ENCODE measurements at regions not wholly inside any gene's neighbourhood (a gene's known extent, or its start where the extent isn't known, plus 50 kb on each side); places are given as distances from the start of the nearest gene placed in this dataset.

GRCh38 chr3:6654670-6655069 is 206.2 kb upstream of the GRM7 start:
- Mint-ChIP-seq H3K9me3 (peaks cover 26 to 37% of the 10 kb centered on the region in 2 donors), H3K36me3 (peaks cover 7% of the 10 kb centered on the region), H3K27me3 (ENCODE audit: low read depth in 2 of 2) (no peaks in the 10 kb centered on the region), H3K27ac (no peak overlapping the region), H3K4me3 (no peak overlapping the region), H3K4me1 (no peaks in the 10 kb centered on the region)
- Histone ChIP-seq H3K4me3 (ENCODE audit: low read length) (no peak overlapping the region), H3K9me3 (ENCODE audit: control insufficient read depth, insufficient read depth, low read length) (peaks cover 11% of the 10 kb centered on the region), H3K36me3 (ENCODE audit: control insufficient read depth, insufficient read depth, low read length) (no peaks in the 10 kb centered on the region), H3K27ac (ENCODE audit: low read length) (no peak overlapping the region), H3K27me3 (ENCODE audit: control insufficient read depth, insufficient read depth, low read length) (no peaks in the 10 kb centered on the region), H3K4me1 (ENCODE audit: control insufficient read depth, insufficient read depth, low read length) (no peaks in the 10 kb centered on the region)
- no peak for TF ChIP-seq CTCF (IDR thresholded peaks at IDR 0.05)
- WGBS (ENCODE audit: insufficient coverage): 94% methylated on average over 1 of the region's 1 CpG
- intact Hi-C loops (cut with micrococcal nuclease): no loop called here
- no peak for ATAC-seq
- no peak for DNase-seq

DNA sequence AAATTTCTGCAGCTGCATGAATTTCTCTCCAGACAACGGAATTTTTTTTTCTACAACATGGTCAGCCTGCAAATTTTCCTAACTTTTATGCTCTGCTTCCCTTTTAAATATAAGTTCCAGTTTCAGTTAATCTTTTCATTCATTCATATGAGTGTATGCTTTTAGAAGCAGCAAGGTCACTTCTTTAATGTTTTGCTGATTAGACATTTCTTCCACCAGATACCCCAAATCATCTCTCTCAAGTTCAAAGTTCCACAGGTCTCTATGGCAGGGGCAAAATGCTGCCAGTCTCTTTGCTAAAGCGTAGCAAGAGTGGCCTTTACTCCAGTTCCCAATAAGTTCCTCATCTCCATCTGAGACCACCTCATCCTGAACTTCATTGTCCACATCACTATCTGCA is 205.6 kb upstream of the GRM7 start:
- no peak for TF ChIP-seq CTCF (IDR thresholded peaks at IDR 0.05)
- Mint-ChIP-seq H3K4me1 (no peaks in the 10 kb centered on the region), H3K36me3 (peaks cover 7% of the 10 kb centered on the region), H3K9me3 (peaks cover 26 to 37% of the 10 kb centered on the region in 2 donors), H3K27ac (no peak overlapping the region), H3K4me3 (no peak overlapping the region), H3K27me3 (ENCODE audit: low read depth in 2 of 2) (no peaks in the 10 kb centered on the region)
- intact Hi-C loops (cut with micrococcal nuclease): no loop called here
- H3K27ac ChIP-seq (ENCODE audit: low read length): no peak overlapping the region
- H3K27me3 ChIP-seq (ENCODE audit: control insufficient read depth, insufficient read depth, low read length): no peaks in the 10 kb centered on the region
- no peaks in the 10 kb centered on the region for H3K4me1 ChIP-seq (ENCODE audit: control insufficient read depth, insufficient read depth, low read length)
- H3K4me3 ChIP-seq (ENCODE audit: low read length): no peak overlapping the region
- no peaks in the 10 kb centered on the region for H3K36me3 ChIP-seq (ENCODE audit: control insufficient read depth, insufficient read depth, low read length)
- DNase-seq (no peak), ATAC-seq (no peak)
- H3K9me3 ChIP-seq (ENCODE audit: control insufficient read depth, insufficient read depth, low read length): peaks cover 11% of the 10 kb centered on the region
- 91% methylated on average over 2 of the region's 2 CpGs for WGBS (ENCODE audit: insufficient coverage)

- H3K4me1 Mint-ChIP-seq: no peaks in the 10 kb centered on the region
Observed at GRCh38 chr3:6657591-6657990, 203.3 kb upstream of the GRM7 start.

More at GRCh38 chr3:6657591-6657990, 203.3 kb upstream of the GRM7 start:
- intact Hi-C loops (cut with micrococcal nuclease): no loop called here
- 93% methylated on average over 2 of the region's 2 CpGs for WGBS (ENCODE audit: insufficient coverage)
- Histone ChIP-seq H3K4me1 (ENCODE audit: control insufficient read depth, insufficient read depth, low read length) (no peaks in the 10 kb centered on the region), H3K36me3 (ENCODE audit: control insufficient read depth, insufficient read depth, low read length) (no peaks in the 10 kb centered on the region), H3K27me3 (ENCODE audit: control insufficient read depth, insufficient read depth, low read length) (no peaks in the 10 kb centered on the region), H3K27ac (ENCODE audit: low read length) (no peak overlapping the region), H3K4me3 (ENCODE audit: low read length) (no peak overlapping the region), H3K9me3 (ENCODE audit: control insufficient read depth, insufficient read depth, low read length) (peaks cover 13% of the 10 kb centered on the region)
- no peak for DNase-seq
- H3K4me3 Mint-ChIP-seq: no peak overlapping the region
- H3K27ac Mint-ChIP-seq: no peak overlapping the region
- no peaks in the 10 kb centered on the region for H3K27me3 Mint-ChIP-seq (ENCODE audit: low read depth in 2 of 2)
- no peak for TF ChIP-seq CTCF (IDR thresholded peaks at IDR 0.05)
- peaks cover 21 to 35% of the 10 kb centered on the region in 2 donors for H3K9me3 Mint-ChIP-seq
- no peak for ATAC-seq
- peaks cover 6% of the 10 kb centered on the region for H3K36me3 Mint-ChIP-seq

Measured in natural killer cell (primary cell).